GM19043 (cell line): ENCODE measurements at regions not wholly inside any gene's neighbourhood (a gene's known extent, or its start where the extent isn't known, plus 50 kb on each side); places are given as distances from the start of the nearest gene placed in this dataset.

ENCODE experiments used
- ATAC-seq: cut with Tn5 transposase; IDR thresholded peaks from one replicate; pipeline ENCODE4 v1.9.1; 2021; ENCODE audit warnings: low read depth; ENCODE audit not compliant: unreplicated experiment

DNA sequence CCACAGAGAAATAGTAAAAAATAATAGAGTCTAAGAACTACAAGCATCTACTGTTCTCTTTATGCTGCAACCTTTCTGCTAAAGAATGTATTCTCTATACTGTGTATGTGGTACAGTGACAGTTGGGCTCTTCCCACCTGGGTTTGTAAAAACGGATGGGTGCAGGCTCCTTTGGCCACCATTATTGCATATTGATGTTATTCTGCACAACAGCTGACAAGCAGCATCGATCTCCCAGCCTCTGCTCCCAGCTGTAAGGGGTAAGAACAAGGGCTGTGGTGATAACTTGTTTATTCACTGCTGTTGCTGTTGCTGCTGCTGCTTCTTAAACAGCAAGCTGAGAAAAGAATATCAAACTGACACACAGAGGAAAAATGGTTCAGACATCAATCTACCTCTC, 56.1 kb downstream of the KCNRG start:
- ATAC-seq: no peak

DNA sequence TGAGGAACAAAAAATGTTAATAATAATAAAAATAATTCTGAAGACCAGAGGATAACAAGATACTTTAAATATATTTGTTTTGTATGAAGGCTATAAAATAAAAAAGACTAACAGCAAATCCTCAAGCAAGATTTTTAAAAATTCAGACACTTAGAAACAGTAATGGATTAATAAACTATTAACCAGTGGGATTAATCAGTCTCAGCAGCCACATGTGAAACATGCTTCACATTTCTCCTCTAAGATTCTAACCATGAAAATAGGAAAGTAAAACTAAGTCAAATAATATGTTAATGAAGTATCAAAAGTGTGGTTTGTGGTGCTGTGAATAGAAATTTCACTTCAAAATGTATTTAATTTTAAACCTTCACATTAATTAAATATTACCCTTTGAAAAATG, 57.4 kb downstream of the KCNRG start:
- ATAC-seq: no peak

DNA sequence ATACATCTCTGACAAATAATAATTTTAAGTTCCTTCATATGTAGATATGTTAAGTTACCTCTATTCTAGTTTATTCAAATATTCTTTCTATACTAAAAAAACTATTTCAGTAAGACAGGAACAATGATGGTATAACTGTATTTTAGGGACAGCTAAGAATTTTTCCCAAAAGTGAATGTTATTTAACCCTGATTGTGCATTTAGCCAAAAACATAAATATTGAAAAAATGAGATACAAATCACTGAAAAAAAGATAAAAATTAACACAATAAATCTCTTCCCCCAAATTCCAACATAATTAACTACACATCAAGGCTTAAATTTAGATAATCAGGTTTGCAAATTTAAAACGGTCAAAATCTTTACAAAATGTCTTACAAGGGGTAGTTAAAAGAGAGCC, 58.1 kb downstream of the KCNRG start:
- no peak for ATAC-seq

GRCh38 chr13:50074843-50075242, 59.6 kb downstream of the KCNRG start:
- ATAC-seq: no peak

DNA sequence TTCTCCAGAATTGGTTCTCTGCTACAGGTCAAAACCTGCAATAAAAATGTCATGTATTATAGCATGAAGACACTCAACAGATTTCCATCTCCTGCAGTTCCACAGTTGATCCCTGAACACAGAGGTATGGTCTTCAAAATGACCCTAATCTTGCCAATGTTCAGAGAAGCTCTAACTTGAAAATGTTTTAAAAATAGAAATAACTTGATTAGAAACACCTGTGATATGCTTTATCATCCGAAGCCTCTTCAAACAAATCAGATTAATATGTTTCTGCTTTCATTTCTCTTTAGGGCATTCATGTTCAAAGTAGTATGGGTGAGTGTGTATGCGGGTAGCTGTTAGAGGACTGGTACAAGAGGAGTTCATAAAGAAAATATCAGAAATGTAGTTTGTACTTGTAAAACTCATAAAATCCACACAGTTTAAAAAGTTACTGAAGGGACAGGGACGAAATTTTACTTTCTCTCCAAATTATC, 60.4 kb downstream of the KCNRG start:
- no peak for ATAC-seq

DNA sequence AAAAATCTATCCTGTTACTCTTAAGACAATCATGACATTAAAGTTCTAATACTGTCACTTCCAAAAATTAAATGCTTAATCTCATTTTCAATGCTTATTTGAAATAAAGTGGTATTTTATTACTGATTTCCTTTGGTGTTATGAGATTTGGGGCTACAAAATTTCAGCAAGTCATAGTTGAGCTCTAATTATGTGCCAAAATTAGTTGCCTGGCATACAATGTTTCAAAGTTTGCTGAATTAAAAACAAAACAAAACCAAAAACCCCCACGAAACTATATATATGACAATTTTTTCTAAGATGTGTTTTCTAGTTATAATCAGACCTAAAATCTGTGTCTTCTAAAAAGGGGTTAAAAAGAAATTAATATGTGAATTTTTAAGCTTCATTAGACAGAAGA, 62.2 kb downstream of the KCNRG start:
- ATAC-seq: no peak

DNA sequence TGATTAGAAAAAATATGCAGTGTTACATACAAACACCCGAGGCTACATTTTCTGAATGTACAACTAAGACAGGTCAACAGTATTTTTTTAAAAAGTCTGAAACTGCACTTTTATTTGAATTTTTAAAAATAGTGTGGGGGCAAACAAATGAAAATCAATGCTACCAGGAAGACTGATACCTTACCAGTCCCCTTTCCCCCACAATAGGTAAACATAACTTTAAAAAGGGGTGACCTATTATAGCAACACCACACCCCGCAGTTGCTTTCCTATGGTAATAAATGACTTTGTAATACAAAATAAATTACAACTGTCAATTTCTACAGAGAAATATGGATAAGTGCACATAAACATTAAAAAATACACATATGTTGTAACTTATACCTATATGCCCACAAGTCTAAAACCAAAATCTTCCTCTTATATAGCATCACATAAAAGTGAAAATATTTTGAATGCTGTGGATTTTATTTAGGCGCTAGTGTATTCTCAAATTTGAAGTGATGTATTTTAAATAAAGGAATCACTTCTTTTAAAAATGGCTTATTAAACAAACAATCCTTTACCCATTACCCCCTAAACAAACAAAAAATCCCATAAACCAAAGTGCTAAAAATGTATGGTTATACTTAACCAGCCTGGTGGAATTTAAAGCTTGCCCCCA, 63.1 kb downstream of the KCNRG start:
- ATAC-seq: no peak

GRCh38 chr13:50078895-50079654, 63.8 kb downstream of the KCNRG start:
- no peak for ATAC-seq

GRCh38 chr13:50079655-50080202, 64.5 kb downstream of the KCNRG start:
- no peak for ATAC-seq

DNA sequence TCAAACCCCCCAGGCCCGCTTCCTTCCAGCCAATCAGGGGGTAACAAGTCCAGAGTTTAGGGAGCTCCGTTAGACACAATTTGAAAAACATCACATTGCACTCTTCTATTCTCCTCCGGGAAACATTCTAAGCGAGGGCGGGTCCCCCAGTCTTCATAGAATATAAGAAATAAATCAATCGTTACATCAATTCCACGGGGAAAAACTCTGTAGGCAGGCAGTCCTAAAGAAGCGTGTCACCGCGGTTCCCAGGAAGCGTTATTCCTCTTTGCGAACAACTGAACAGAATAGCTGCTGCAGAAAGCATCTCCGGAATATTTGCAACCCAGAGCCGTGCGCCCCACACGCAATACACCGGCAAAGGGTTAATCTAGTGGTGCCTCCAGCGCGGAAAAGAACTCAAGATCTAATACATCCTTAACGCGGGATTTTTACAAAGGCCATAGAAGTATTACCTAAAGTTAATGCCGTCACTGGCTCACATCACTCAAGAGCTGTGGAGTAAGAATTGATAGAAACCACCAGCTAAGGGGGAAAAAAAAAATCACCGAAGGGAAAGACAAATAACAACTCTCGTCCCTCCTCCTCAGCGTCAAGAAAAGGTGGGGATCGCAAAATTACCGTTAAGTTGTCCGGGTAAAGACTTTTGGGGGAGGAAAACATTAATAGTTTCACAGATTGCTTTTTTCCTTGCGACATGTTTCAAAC, 65.1 kb downstream of the KCNRG start:
- ATAC-seq: no peak

GRCh38 chr13:50080911-50081678, 65.9 kb downstream of the KCNRG start:
- ATAC-seq: no peak

- peak; percentile 55 for ATAC-seq
Observed at GRCh38 chr13:50081679-50082425, 66.6 kb downstream of the KCNRG start.

GRCh38 chr13:50082426-50083281, 67.4 kb downstream of the KCNRG start:
- ATAC-seq: peak; percentile 71

DNA sequence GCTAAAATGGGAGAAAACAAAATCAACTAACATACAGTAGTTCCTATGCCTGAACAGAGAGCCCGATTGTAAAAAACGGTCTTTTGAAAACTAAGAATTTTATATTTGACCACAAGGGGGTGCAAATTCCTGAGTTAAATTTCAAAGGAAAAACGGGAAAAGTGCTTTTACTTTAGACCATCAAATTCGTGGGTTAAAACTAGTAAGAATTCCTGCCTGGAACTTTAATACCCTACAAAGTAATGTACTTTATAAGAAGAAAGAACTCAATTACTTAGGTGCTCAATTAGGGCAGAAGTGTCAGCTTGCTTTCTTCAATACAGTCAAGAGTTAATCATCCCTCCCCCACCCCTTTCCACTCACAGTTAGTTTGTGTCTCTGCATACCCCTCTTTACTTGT, 69.8 kb downstream of the KCNRG start:
- no peak for ATAC-seq

DNA sequence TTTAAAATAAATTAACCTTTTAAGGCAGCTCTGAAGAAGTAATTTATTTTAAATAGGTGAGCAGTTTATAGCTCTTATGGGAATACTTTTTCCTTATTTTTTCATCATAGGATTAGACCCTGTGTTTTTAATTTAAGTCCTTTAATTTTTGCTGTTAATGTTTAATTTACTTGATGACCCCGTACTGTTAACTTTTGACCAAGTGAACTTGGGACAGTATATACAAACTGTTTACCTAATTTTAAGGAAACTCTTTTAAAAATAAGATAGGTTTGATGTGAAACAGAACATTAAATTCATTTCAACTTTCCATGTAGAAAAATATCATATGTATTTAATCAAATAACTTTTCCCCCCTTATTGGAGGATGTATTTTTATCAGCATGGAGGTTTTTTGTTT, 74.4 kb downstream of the KCNRG start:
- no peak for ATAC-seq

DNA sequence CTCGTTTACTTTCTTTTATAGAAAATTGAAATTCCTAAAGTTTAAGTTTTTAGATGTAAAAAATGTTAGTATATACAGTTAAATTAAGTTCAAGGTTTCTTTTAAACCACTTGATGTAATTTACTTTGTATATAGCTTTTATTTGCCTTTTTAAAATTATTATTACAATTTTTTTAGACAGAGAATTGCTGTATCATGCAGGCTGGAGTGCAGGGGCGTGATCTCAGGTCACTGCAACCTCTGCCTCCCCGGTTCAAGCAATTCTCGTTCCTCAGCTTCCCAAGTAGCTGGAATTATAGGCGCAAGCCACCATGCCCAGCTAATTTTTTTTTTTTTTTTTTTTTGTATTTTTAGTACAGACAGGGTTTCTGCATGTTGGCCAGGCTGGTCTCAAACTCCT, 75.0 kb downstream of the KCNRG start:
- ATAC-seq: no peak

DNA sequence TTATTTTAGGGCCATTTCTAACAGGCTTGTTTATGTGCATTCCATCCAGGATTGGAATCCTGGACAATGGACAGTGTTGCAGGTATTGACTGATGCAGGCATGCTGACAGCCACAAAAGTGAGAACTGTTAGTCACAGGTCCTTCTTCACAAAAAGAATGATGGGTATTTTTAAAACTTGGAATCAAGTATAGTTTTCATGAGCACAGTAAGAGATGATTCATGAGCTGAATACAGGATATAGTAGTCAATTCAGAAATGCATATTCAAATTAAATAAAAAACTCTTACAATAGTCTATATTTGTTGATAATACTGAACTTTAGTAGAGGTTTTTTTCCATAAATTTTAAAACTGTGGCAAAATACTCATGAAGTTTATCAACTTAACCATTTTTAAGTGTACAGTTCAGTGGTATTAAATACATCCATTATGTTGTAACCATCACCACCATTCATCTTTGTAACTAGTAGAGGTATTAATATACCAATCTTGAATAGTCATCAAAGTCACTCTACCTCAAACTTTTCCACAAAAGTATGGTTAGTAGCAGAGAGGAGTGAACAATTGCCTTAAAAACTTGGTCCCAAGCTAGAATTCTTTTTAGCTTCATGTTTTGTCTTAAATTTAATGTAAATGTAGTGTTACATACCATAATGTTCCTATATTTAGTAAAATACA, 79.5 kb downstream of the KCNRG start:
- no peak for ATAC-seq

DNA sequence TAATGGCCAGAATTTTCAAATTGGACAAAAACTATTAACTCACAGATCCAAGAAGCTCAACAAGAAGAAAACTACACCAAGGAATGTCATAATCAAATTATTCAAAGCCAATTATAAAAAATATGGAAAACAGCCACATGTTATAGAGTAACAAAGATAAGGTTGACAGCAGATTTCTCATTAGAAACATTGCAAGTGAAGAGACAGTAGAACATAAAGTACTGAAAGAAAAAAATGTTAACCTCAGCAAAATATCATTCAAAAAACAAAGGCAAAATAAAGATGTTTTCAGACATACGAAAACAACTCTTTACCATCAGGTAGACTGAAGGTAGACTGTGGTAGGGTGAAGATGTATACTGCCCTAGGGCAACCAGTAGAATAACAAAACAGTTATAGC, 83.4 kb downstream of the KCNRG start:
- no peak for ATAC-seq
